DND-41 (cell line): ENCODE measurements at regions not wholly inside any gene's neighbourhood (a gene's known extent, or its start where the extent isn't known, plus 50 kb on each side); places are given as distances from the start of the nearest gene placed in this dataset.

Experiments used
- ATAC-seq: fragments of 200-7000 bp; cut with Tn5 transposase; 3 replicates; pipeline ENCODE4 v1.9.1; 2021; ENCODE audit warnings: low read depth; ENCODE audit not compliant: insufficient read depth
- DNase-seq: peaks from one replicate; pipeline ENCODE4 v3.0.0-alpha.2; 2020
- H2AFZ ChIP-seq: 2 replicates; pipeline ENCODE4 v1.6.0; 2012; ENCODE audit warnings: low read depth, low read length
- H3K27ac ChIP-seq: 2 replicates; pipeline ENCODE4 v1.5.1; 2012; ENCODE audit warnings: low read length, inconsistent platforms
- H3K27me3 ChIP-seq: fragments of 200-600 bp; sonication (generic); 2 replicates; pipeline ENCODE4 v1.6.0; 2012; ENCODE audit warnings: low read length, mild to moderate bottlenecking, inconsistent platforms; ENCODE audit not compliant: insufficient read depth, poor library complexity
- H3K36me3 ChIP-seq: 2 replicates; pipeline ENCODE4 v1.5.1; 2012; ENCODE audit warnings: low read length, inconsistent platforms; ENCODE audit not compliant: insufficient read depth
- H3K4me1 ChIP-seq: 2 replicates; pipeline ENCODE4 v1.5.1; 2012; ENCODE audit warnings: mild to moderate bottlenecking, low read length; ENCODE audit not compliant: insufficient read depth
- H3K4me2 ChIP-seq: 2 replicates; pipeline ENCODE4 v1.6.0; 2012; ENCODE audit warnings: mild to moderate bottlenecking, moderate library complexity, low read length, inconsistent platforms; ENCODE audit not compliant: insufficient read depth
- H3K4me3 ChIP-seq, 2 experiments: fragments of 200-600 bp in 1 of 2; shearing (Covaris generic) in 1 of 2; 2 replicates each; pipeline ENCODE4 v1.5.1; 2012 to 2016; ENCODE audit warnings: inconsistent platforms in 2 of 2, low read length in 2 of 2, mild to moderate bottlenecking in 2 of 2, low read depth in 1 of 2, moderate library complexity in 1 of 2
- H3K79me2 ChIP-seq: 2 replicates; pipeline ENCODE4 v1.6.0; 2012; ENCODE audit warnings: low read length, inconsistent platforms; ENCODE audit not compliant: insufficient read depth
- H3K9ac ChIP-seq: 2 replicates; pipeline ENCODE4 v1.6.0; 2012; ENCODE audit warnings: low read depth, mild to moderate bottlenecking, inconsistent platforms, low read length, moderate library complexity
- H3K9me3 ChIP-seq: 2 replicates; pipeline ENCODE4 v1.5.1; 2012; ENCODE audit warnings: low read length, moderate library complexity, mild to moderate bottlenecking, inconsistent platforms; ENCODE audit not compliant: insufficient read depth, severe bottlenecking
- H4K20me1 ChIP-seq: 2 replicates; pipeline ENCODE4 v1.6.0; 2012; ENCODE audit warnings: low read length; ENCODE audit not compliant: insufficient read depth
- EZH2 ChIP-seq: IDR thresholded peaks from 3 replicates; pipeline ENCODE4 v1.6.1; 2012; ENCODE audit warnings: borderline replicate concordance, low read depth, mild to moderate bottlenecking, moderate library complexity, low read length, inconsistent platforms; ENCODE audit not compliant: severe bottlenecking
- TF ChIP-seq, protein P1 (sequence below): IDR thresholded peaks from 2 replicates; pipeline ENCODE4 v1.5.1; 2012; ENCODE audit warnings: borderline replicate concordance, low read length, moderate library complexity, mild to moderate bottlenecking; ENCODE audit not compliant: poor library complexity, severe bottlenecking; ENCODE audit errors: extremely low read depth

DNA sequence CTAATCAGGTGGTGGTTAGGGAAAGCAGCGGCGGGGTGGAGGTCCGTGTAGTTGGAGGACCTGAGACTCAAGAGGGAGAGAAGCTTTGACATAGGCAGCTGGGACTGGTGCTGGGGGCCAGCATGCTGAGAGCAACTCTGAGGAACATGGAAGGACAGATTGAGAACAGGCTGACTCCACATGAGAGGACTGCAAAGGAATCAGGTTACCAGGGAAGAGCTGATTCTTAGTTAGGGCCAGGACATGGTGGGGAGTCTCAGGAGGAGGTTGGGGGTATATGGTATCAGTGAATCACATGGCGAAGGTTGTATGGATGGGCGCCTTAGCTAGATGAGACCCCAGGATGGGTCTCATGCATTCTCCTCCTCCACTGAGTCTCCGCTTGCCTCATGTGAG, 264.0 kb upstream of the BOD1L1 start:
- no peak for TF ChIP-seq EZH2
- TF ChIP-seq, protein P1, sequence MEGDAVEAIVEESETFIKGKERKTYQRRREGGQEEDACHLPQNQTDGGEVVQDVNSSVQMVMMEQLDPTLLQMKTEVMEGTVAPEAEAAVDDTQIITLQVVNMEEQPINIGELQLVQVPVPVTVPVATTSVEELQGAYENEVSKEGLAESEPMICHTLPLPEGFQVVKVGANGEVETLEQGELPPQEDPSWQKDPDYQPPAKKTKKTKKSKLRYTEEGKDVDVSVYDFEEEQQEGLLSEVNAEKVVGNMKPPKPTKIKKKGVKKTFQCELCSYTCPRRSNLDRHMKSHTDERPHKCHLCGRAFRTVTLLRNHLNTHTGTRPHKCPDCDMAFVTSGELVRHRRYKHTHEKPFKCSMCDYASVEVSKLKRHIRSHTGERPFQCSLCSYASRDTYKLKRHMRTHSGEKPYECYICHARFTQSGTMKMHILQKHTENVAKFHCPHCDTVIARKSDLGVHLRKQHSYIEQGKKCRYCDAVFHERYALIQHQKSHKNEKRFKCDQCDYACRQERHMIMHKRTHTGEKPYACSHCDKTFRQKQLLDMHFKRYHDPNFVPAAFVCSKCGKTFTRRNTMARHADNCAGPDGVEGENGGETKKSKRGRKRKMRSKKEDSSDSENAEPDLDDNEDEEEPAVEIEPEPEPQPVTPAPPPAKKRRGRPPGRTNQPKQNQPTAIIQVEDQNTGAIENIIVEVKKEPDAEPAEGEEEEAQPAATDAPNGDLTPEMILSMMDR: no peak
- H3K79me2 ChIP-seq: no peaks in the 10 kb centered on the region
- no peak for DNase-seq
- H3K4me1 ChIP-seq: no peaks in the 10 kb centered on the region
- no peak for ATAC-seq
- no peaks in the 10 kb centered on the region for H3K36me3 ChIP-seq
- no peak overlapping the region for H3K4me2 ChIP-seq
- H3K27me3 ChIP-seq: no peaks in the 10 kb centered on the region
- no peaks in the 10 kb centered on the region for H4K20me1 ChIP-seq
- H3K9ac ChIP-seq: no peak overlapping the region
- no peak overlapping the region for H3K4me3 ChIP-seq
- H3K9me3 ChIP-seq: no peaks in the 10 kb centered on the region
- H2AFZ ChIP-seq: no peak overlapping the region
- no peak overlapping the region for H3K27ac ChIP-seq

DNA sequence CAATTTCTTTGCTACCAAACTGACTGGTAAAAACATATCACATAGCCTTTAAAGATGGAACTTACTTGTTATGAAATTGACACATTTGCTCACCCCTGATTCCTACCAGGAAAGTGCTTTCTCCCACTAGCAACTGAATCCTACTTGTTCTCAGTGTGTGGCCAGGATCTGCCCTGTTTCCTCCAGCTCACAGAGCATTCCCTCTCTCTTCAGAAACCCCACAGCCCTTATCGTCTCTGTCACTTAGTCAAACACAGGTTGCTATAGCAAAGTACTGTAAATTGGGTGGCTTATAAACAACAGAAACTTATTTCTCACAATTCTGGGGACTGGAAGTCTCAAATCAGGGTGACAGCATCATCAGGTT, 265.2 kb upstream of the BOD1L1 start:
- Histone ChIP-seq H3K9me3 (no peaks in the 10 kb centered on the region), H2AFZ (no peak overlapping the region), H3K4me1 (no peaks in the 10 kb centered on the region), H3K4me2 (no peak overlapping the region), H3K4me3 (no peak overlapping the region), H3K27me3 (no peaks in the 10 kb centered on the region), H4K20me1 (no peaks in the 10 kb centered on the region), H3K27ac (no peak overlapping the region), H3K36me3 (no peaks in the 10 kb centered on the region), H3K9ac (no peak overlapping the region), H3K79me2 (no peaks in the 10 kb centered on the region)
- no peak for ATAC-seq
- TF ChIP-seq, protein P1: no peak
- TF ChIP-seq EZH2: no peak
- no peak for DNase-seq

DNA sequence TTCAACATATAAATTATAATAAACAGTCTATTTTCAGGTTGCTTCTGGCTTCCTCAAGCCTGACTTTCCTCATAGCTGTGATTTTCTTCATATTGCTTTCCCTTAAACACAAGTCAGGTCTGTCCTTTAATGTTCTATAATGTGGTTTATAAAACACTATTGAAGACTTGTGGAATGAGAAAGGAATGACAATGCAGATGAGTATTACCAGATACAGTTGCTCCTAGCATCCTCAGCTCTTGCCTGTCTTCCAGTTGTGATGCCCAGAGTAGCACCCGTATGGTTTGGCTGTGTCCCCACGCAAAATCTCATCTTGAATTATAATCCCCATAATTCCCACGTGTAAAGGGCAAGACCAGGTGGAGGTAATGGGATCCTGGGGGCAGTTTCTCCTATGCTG, 265.7 kb upstream of the BOD1L1 start:
- H3K27ac ChIP-seq: no peak overlapping the region
- ATAC-seq (no peak), DNase-seq (no peak)
- no peaks in the 10 kb centered on the region for H3K4me1 ChIP-seq
- TF ChIP-seq, protein P1: no peak
- no peak overlapping the region for H3K4me2 ChIP-seq
- H3K9ac ChIP-seq: no peak overlapping the region
- no peak overlapping the region for H2AFZ ChIP-seq
- no peaks in the 10 kb centered on the region for H3K27me3 ChIP-seq
- H4K20me1 ChIP-seq: no peaks in the 10 kb centered on the region
- no peaks in the 10 kb centered on the region for H3K36me3 ChIP-seq
- no peak overlapping the region for H3K4me3 ChIP-seq
- H3K9me3 ChIP-seq: no peaks in the 10 kb centered on the region
- H3K79me2 ChIP-seq: no peaks in the 10 kb centered on the region

GRCh38 chr4:13893987-13894386, 266.5 kb upstream of the BOD1L1 start:
- DNase-seq (no peak), ATAC-seq (no peak)
- Histone ChIP-seq H3K79me2 (no peaks in the 10 kb centered on the region), H4K20me1 (no peaks in the 10 kb centered on the region), H3K4me1 (no peaks in the 10 kb centered on the region), H3K36me3 (no peaks in the 10 kb centered on the region), H3K4me3 (no peak overlapping the region), H3K27me3 (no peaks in the 10 kb centered on the region), H3K9me3 (no peaks in the 10 kb centered on the region), H3K27ac (no peak overlapping the region), H2AFZ (no peak overlapping the region), H3K4me2 (no peak overlapping the region), H3K9ac (no peak overlapping the region)
- TF ChIP-seq, protein P1: no peak
- TF ChIP-seq EZH2: no peak
